ENCODE measurements at regions not wholly inside any gene's neighbourhood (a gene's known extent, or its start where the extent isn't known, plus 50 kb on each side); places are given as distances from the start of the nearest gene placed in this dataset.

DNA sequence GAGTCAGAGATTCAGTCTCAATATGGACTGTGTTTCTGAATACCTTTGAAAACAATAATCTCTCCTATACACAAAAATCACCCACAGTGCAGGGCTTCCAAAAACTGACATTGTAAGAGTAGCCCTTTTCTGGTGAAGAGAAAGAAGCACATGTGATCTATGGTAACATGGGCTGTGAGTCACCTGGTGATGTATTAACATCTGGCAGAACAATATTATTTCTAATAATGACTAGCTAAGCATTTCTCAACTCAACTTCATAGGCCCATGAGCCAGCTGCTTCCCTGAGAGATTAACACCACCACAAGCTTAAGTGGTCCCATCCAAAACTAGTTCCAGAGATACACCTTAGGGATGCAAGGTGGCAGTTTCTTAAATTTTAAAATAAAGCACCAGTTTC is 331.0 kb upstream of the NRP1 start:
- no peak overlapping the region for H3K4me3 Mint-ChIP-seq
- peak in 1 of 3 donors; percentile 30 for DNase-seq
- intact Hi-C loops (cut with micrococcal nuclease): no loop called here

DNA sequence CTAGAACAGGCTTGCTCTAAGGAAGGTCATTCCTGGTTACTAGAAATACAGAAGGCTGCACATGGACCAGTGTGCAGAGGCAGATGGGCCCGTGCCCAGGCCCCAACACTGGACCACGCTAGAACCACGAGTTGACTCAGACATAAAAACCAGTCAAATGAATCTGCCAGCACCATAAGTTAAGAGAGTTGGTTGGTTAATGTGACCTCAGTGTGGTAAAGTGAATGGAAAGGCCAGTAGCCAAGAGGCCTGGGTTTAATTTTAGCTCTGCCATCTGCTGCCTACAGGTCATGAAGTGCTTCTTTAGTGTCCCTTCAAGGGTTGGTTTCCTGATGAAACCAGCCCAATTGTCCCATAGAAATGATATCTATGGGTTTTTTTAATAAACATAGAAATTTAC is 329.6 kb upstream of the NRP1 start:
- H3K4me1 Mint-ChIP-seq: peaks cover 55% of the 10 kb centered on the region
- intact Hi-C loops (cut with micrococcal nuclease): no loop called here
- H3K27me3 Mint-ChIP-seq (ENCODE audit: low read depth in 3 of 3): peaks cover 0 to 3% (median 3%) of the 10 kb centered on the region in 3 donors
- H3K9me3 ChIP-seq (replicated peaks in 1 of 2; ENCODE audit: control insufficient read depth in 1 of 2, insufficient read depth in 1 of 2, low read length in 2 of 2): peaks cover 11 to 12% of the 10 kb centered on the region in 2 donors
- H3K79me2 ChIP-seq (ENCODE audit: insufficient read depth, low read length): no peaks in the 10 kb centered on the region
- H2AFZ ChIP-seq (ENCODE audit: insufficient read depth, low read depth, low read length, poor library complexity, severe bottlenecking): no peak overlapping the region
- peaks cover 4 to 20% (median 13%) of the 10 kb centered on the region in 7 donors for H3K9me3 Mint-ChIP-seq
- TF ChIP-seq, protein P1, sequence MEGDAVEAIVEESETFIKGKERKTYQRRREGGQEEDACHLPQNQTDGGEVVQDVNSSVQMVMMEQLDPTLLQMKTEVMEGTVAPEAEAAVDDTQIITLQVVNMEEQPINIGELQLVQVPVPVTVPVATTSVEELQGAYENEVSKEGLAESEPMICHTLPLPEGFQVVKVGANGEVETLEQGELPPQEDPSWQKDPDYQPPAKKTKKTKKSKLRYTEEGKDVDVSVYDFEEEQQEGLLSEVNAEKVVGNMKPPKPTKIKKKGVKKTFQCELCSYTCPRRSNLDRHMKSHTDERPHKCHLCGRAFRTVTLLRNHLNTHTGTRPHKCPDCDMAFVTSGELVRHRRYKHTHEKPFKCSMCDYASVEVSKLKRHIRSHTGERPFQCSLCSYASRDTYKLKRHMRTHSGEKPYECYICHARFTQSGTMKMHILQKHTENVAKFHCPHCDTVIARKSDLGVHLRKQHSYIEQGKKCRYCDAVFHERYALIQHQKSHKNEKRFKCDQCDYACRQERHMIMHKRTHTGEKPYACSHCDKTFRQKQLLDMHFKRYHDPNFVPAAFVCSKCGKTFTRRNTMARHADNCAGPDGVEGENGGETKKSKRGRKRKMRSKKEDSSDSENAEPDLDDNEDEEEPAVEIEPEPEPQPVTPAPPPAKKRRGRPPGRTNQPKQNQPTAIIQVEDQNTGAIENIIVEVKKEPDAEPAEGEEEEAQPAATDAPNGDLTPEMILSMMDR (IDR thresholded peaks at IDR 0.05): no peak
- DNase-seq: no peak
- H3K27me3 ChIP-seq (ENCODE audit: control insufficient read depth in 2 of 2, insufficient read depth in 2 of 2, low read length in 2 of 2): no peaks in the 10 kb centered on the region
- H3K9ac ChIP-seq (ENCODE audit: insufficient read depth, low read length, poor library complexity, severe bottlenecking): no peak overlapping the region
- H3K36me3 ChIP-seq (replicated peaks in 1 of 2; ENCODE audit: control insufficient read depth in 1 of 2, insufficient read depth in 2 of 2, low read length in 2 of 2): peaks cover 0 to 3% of the 10 kb centered on the region in 2 donors
- peak overlapping the region in 1 of 7 donors; percentile 61 for H3K27ac Mint-ChIP-seq
- H3K4me3 ChIP-seq (replicated peaks in 1 of 3; ENCODE audit: low read depth in 2 of 3, low read length in 3 of 3): no peak overlapping the region
- H3K27ac ChIP-seq (ENCODE audit: low read depth in 1 of 2, low read length in 2 of 2): no peak overlapping the region
- H4K20me1 ChIP-seq (ENCODE audit: insufficient read depth, low read length): no peaks in the 10 kb centered on the region
- peaks cover 44 to 53% of the 10 kb centered on the region in 2 donors for H3K4me1 ChIP-seq (ENCODE audit: control insufficient read depth in 1 of 2, insufficient read depth in 2 of 2, low read length in 2 of 2)
- H3K36me3 Mint-ChIP-seq: peaks cover 7 to 11% of the 10 kb centered on the region in 2 donors
- 93% methylated on average over 3 of the region's 3 CpGs for WGBS (ENCODE audit: insufficient coverage)
- no peak overlapping the region for H3K4me2 ChIP-seq (replicated peaks; ENCODE audit: extremely low read depth, low read length, poor library complexity, severe bottlenecking)
- no peak overlapping the region for H3K4me3 Mint-ChIP-seq

More for the DNA sequence above, 331.0 kb upstream of the NRP1 start:
- peaks cover 54% of the 10 kb centered on the region for H3K4me1 Mint-ChIP-seq
- peaks cover 7 to 11% of the 10 kb centered on the region in 2 donors for H3K36me3 Mint-ChIP-seq
- peaks cover 4 to 20% (median 13%) of the 10 kb centered on the region in 7 donors for H3K9me3 Mint-ChIP-seq
- Histone ChIP-seq H3K4me1 (ENCODE audit: control insufficient read depth in 1 of 2, insufficient read depth in 2 of 2, low read length in 2 of 2) (peaks cover 44 to 50% of the 10 kb centered on the region in 2 donors), H3K4me3 (replicated peaks in 1 of 3; ENCODE audit: low read depth in 2 of 3, low read length in 3 of 3) (no peak overlapping the region), H3K9me3 (replicated peaks in 1 of 2; ENCODE audit: control insufficient read depth in 1 of 2, insufficient read depth in 1 of 2, low read length in 2 of 2) (peaks cover 11 to 12% of the 10 kb centered on the region in 2 donors), H3K4me2 (replicated peaks; ENCODE audit: extremely low read depth, low read length, poor library complexity, severe bottlenecking) (no peak overlapping the region), H3K36me3 (replicated peaks in 1 of 2; ENCODE audit: control insufficient read depth in 1 of 2, insufficient read depth in 2 of 2, low read length in 2 of 2) (peaks cover 0 to 3% of the 10 kb centered on the region in 2 donors), H3K9ac (ENCODE audit: insufficient read depth, low read length, poor library complexity, severe bottlenecking) (no peak overlapping the region), H3K27me3 (ENCODE audit: control insufficient read depth in 2 of 2, insufficient read depth in 2 of 2, low read length in 2 of 2) (no peaks in the 10 kb centered on the region), H3K79me2 (ENCODE audit: insufficient read depth, low read length) (no peaks in the 10 kb centered on the region), H4K20me1 (ENCODE audit: insufficient read depth, low read length) (no peaks in the 10 kb centered on the region), H2AFZ (ENCODE audit: insufficient read depth, low read depth, low read length, poor library complexity, severe bottlenecking) (no peak overlapping the region), H3K27ac (ENCODE audit: low read depth in 1 of 2, low read length in 2 of 2) (no peak overlapping the region)
- H3K27ac Mint-ChIP-seq: no peak overlapping the region
- TF ChIP-seq, protein P1 (IDR thresholded peaks at IDR 0.05): no peak
- H3K27me3 Mint-ChIP-seq (ENCODE audit: low read depth in 3 of 3): peaks cover 0 to 3% (median 2%) of the 10 kb centered on the region in 3 donors

Data from CD14-positive monocyte (primary cell).